Osteocyte (in vitro differentiated cells): ENCODE measurements at regions not wholly inside any gene's neighbourhood (a gene's known extent, or its start where the extent isn't known, plus 50 kb on each side); places are given as distances from the start of the nearest gene placed in this dataset.

ENCODE experiments used
- DNase-seq: peaks from one replicate; pipeline ENCODE4 v3.0.0; 2021; ENCODE audit warnings: mixed read lengths; ENCODE audit not compliant: unreplicated experiment; ENCODE audit errors: extremely low spot score
- H3K27ac Mint-ChIP-seq: one replicate; pipeline ENCODE4 v1.8.0; 2021; ENCODE audit warnings: mild to moderate bottlenecking, mixed read lengths; ENCODE audit not compliant: unreplicated experiment
- H3K27me3 Mint-ChIP-seq: one replicate; pipeline ENCODE4 v1.8.0; 2021; ENCODE audit warnings: mixed read lengths; ENCODE audit not compliant: unreplicated experiment
- H3K36me3 Mint-ChIP-seq: one replicate; pipeline ENCODE4 v1.8.0; 2021; ENCODE audit warnings: mixed read lengths; ENCODE audit not compliant: unreplicated experiment
- H3K4me1 Mint-ChIP-seq: one replicate; pipeline ENCODE4 v1.8.0; 2021; ENCODE audit warnings: mixed read lengths; ENCODE audit not compliant: unreplicated experiment
- H3K4me3 Mint-ChIP-seq: one replicate; pipeline ENCODE4 v1.8.0; 2021; ENCODE audit warnings: mild to moderate bottlenecking, moderate library complexity, mixed read lengths; ENCODE audit not compliant: unreplicated experiment
- H3K9me3 Mint-ChIP-seq: one replicate; pipeline ENCODE4 v1.8.0; 2021; ENCODE audit warnings: mixed read lengths; ENCODE audit not compliant: unreplicated experiment
- TF ChIP-seq, protein P1 (sequence below): fragments of 200-600 bp; sonication (generic); IDR thresholded peaks from 2 replicates; pipeline ENCODE4 v1.5.0; 2021; ENCODE audit warnings: antibody characterized with exemption, mild to moderate bottlenecking, moderate library complexity

- Mint-ChIP-seq H3K4me3 (no peak overlapping the region), H3K9me3 (no peaks in the 10 kb centered on the region), H3K4me1 (peaks cover 53% of the 10 kb centered on the region), H3K27me3 (no peaks in the 10 kb centered on the region), H3K36me3 (no peaks in the 10 kb centered on the region), H3K27ac (peak overlapping the region; percentile 67)
- peak; percentile 92 for DNase-seq
- TF ChIP-seq, protein P1, sequence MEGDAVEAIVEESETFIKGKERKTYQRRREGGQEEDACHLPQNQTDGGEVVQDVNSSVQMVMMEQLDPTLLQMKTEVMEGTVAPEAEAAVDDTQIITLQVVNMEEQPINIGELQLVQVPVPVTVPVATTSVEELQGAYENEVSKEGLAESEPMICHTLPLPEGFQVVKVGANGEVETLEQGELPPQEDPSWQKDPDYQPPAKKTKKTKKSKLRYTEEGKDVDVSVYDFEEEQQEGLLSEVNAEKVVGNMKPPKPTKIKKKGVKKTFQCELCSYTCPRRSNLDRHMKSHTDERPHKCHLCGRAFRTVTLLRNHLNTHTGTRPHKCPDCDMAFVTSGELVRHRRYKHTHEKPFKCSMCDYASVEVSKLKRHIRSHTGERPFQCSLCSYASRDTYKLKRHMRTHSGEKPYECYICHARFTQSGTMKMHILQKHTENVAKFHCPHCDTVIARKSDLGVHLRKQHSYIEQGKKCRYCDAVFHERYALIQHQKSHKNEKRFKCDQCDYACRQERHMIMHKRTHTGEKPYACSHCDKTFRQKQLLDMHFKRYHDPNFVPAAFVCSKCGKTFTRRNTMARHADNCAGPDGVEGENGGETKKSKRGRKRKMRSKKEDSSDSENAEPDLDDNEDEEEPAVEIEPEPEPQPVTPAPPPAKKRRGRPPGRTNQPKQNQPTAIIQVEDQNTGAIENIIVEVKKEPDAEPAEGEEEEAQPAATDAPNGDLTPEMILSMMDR = no peak
These were observed 78.0 kb upstream of the DRD2 start for GRCh38 chr11:113553235-113553634.

- Mint-ChIP-seq H3K36me3 (no peaks in the 10 kb centered on the region), H3K4me1 (peaks cover 59% of the 10 kb centered on the region), H3K9me3 (no peaks in the 10 kb centered on the region), H3K27me3 (no peaks in the 10 kb centered on the region), H3K4me3 (no peak overlapping the region), H3K27ac (peak overlapping the region; percentile 46)
- no peak for DNase-seq
- TF ChIP-seq, protein P1 = no peak
These were observed 77.1 kb upstream of the DRD2 start for GRCh38 chr11:113552271-113552670.

GRCh38 chr11:113551645-113552044 is 76.4 kb upstream of the DRD2 start:
- no peaks in the 10 kb centered on the region for H3K36me3 Mint-ChIP-seq
- H3K4me1 Mint-ChIP-seq = peaks cover 64% of the 10 kb centered on the region
- TF ChIP-seq, protein P1 = no peak
- no peaks in the 10 kb centered on the region for H3K27me3 Mint-ChIP-seq
- no peaks in the 10 kb centered on the region for H3K9me3 Mint-ChIP-seq
- H3K27ac Mint-ChIP-seq = no peak overlapping the region
- DNase-seq = no peak
- H3K4me3 Mint-ChIP-seq = no peak overlapping the region

- no peak overlapping the region for H3K4me3 Mint-ChIP-seq
- H3K27ac Mint-ChIP-seq = peak overlapping the region; percentile 56
- TF ChIP-seq, protein P1 = no peak
- H3K27me3 Mint-ChIP-seq = no peaks in the 10 kb centered on the region
- peaks cover 56% of the 10 kb centered on the region for H3K4me1 Mint-ChIP-seq
- H3K36me3 Mint-ChIP-seq = no peaks in the 10 kb centered on the region
- H3K9me3 Mint-ChIP-seq = no peaks in the 10 kb centered on the region
- peak; percentile 49 for DNase-seq
These were observed 74.7 kb upstream of the DRD2 start for GRCh38 chr11:113549611-113550578.

GRCh38 chr11:113549061-113549460 is 73.9 kb upstream of the DRD2 start:
- H3K4me3 Mint-ChIP-seq = no peak overlapping the region
- no peaks in the 10 kb centered on the region for H3K9me3 Mint-ChIP-seq
- TF ChIP-seq, protein P1 = no peak
- H3K4me1 Mint-ChIP-seq = peaks cover 48% of the 10 kb centered on the region
- H3K27me3 Mint-ChIP-seq = no peaks in the 10 kb centered on the region
- no peak for DNase-seq
- no peak overlapping the region for H3K27ac Mint-ChIP-seq
- H3K36me3 Mint-ChIP-seq = no peaks in the 10 kb centered on the region
